ENCODE measurements at regions not wholly inside any gene's neighbourhood (a gene's known extent, or its start where the extent isn't known, plus 50 kb on each side); places are given as distances from the start of the nearest gene placed in this dataset.

DNA sequence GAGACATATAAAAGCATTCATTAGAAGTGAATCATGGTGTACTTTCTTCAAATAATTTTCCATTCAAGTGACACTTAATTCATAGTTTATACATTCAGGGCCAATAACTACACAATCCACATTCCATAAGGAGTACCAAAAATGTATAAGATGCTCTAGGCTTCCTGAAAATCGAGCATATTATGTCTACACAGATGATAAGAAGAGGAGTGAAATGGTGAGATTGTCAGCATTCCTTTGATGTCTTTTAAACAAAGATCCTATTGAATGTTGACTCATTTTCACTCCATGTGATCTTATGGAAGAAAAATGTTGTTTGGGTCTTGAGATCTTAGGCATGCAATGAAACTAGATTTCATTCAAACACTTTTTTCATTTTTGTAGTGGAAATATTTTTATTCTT is 843.2 kb downstream of the KCNA4 start:
- ATAC-seq (0 out of 2 replicates have a peak, but pooled peaks have one; percentile 17), DNase-seq (ENCODE audit: low read depth, low spot score) (peak; percentile 22)
- Histone ChIP-seq H3K27me3 (ENCODE audit: control insufficient read depth, insufficient read depth, low read length) (no peaks in the 10 kb centered on the region), H3K4me3 (ENCODE audit: low read depth in 2 of 2, low read length in 2 of 2) (no peak overlapping the region), H3K4me1 (ENCODE audit: control insufficient read depth, insufficient read depth, low read length) (no peaks in the 10 kb centered on the region), H3K36me3 (ENCODE audit: control insufficient read depth, insufficient read depth, low read length) (no peaks in the 10 kb centered on the region), H3K27ac (ENCODE audit: low read length) (no peak overlapping the region), H3K9me3 (ENCODE audit: control insufficient read depth, insufficient read depth, low read depth, low read length) (no peaks in the 10 kb centered on the region)
- intact Hi-C loops (cut with micrococcal nuclease; ENCODE audit: unreplicated experiment), result no loop called here
- ChIA-PET CTCF (no interaction called here), POLR2A (no interaction called here)
- in situ Hi-C loops (cut with HindIII; ENCODE audit: low pct_unique_long_range_greater_than_20kb, low sequenced_read_pairs), result no loop called here
- TF ChIP-seq, protein P1, sequence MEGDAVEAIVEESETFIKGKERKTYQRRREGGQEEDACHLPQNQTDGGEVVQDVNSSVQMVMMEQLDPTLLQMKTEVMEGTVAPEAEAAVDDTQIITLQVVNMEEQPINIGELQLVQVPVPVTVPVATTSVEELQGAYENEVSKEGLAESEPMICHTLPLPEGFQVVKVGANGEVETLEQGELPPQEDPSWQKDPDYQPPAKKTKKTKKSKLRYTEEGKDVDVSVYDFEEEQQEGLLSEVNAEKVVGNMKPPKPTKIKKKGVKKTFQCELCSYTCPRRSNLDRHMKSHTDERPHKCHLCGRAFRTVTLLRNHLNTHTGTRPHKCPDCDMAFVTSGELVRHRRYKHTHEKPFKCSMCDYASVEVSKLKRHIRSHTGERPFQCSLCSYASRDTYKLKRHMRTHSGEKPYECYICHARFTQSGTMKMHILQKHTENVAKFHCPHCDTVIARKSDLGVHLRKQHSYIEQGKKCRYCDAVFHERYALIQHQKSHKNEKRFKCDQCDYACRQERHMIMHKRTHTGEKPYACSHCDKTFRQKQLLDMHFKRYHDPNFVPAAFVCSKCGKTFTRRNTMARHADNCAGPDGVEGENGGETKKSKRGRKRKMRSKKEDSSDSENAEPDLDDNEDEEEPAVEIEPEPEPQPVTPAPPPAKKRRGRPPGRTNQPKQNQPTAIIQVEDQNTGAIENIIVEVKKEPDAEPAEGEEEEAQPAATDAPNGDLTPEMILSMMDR (IDR thresholded peaks at IDR 0.05), result no peak
- TF ChIP-seq TCF7L2 (IDR thresholded peaks at IDR 0.05; ENCODE audit: low read depth, low read length), result 0 out of 2 replicates have a peak, but pooled peaks have one; percentile 26
- no TSS peak for BruUV-seq (replicated peaks)

DNA sequence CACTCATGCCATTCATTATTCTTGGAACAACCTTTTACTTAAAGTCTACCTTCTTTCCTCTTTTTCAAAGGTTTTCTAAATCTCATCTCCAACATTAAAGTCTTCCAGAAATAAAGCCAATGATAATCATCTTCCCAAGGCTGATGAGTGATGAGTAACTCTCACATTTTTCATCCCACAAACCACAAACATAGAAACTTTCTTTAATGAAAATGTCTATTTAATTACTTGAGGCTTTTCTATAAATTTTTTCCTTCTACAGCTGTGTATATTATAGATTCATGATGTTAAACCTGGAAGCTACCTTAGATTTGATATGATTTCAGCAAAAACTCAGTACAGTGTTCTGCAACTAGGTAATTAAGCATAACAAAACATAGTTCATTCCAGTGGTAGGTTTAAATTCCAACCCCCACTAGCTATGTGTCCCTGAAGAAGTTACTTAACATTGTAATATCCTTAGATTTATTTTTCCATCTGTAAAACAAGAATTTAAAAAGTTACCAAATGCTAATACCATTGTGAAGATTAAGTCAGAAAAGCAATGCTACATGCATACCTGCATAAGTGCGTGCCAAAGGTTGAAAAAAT is 845.4 kb downstream of the KCNA4 start:
- no peak for TF ChIP-seq SIN3A (IDR thresholded peaks at IDR 0.05; ENCODE audit: borderline replicate concordance, insufficient read depth, low read depth, low read length)
- TF ChIP-seq, protein P1 (IDR thresholded peaks at IDR 0.05), result no peak
- no peak for TF ChIP-seq TCF7L2 (IDR thresholded peaks at IDR 0.05; ENCODE audit: low read depth, low read length)
- TF ChIP-seq, protein P2, sequence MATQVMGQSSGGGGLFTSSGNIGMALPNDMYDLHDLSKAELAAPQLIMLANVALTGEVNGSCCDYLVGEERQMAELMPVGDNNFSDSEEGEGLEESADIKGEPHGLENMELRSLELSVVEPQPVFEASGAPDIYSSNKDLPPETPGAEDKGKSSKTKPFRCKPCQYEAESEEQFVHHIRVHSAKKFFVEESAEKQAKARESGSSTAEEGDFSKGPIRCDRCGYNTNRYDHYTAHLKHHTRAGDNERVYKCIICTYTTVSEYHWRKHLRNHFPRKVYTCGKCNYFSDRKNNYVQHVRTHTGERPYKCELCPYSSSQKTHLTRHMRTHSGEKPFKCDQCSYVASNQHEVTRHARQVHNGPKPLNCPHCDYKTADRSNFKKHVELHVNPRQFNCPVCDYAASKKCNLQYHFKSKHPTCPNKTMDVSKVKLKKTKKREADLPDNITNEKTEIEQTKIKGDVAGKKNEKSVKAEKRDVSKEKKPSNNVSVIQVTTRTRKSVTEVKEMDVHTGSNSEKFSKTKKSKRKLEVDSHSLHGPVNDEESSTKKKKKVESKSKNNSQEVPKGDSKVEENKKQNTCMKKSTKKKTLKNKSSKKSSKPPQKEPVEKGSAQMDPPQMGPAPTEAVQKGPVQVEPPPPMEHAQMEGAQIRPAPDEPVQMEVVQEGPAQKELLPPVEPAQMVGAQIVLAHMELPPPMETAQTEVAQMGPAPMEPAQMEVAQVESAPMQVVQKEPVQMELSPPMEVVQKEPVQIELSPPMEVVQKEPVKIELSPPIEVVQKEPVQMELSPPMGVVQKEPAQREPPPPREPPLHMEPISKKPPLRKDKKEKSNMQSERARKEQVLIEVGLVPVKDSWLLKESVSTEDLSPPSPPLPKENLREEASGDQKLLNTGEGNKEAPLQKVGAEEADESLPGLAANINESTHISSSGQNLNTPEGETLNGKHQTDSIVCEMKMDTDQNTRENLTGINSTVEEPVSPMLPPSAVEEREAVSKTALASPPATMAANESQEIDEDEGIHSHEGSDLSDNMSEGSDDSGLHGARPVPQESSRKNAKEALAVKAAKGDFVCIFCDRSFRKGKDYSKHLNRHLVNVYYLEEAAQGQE (IDR thresholded peaks at IDR 0.05; ENCODE audit: insufficient read depth in 1 of 2, low read depth in 2 of 2, low read length in 1 of 2), result no peak
- no peak for TF ChIP-seq POLR2AphosphoS5 (IDR thresholded peaks at IDR 0.05; ENCODE audit: low read depth, low read length)
- ChIA-PET POLR2A (no interaction called here), CTCF (no interaction called here)
- Histone ChIP-seq H3K9me3 (ENCODE audit: control insufficient read depth, insufficient read depth, low read depth, low read length) (no peaks in the 10 kb centered on the region), H3K36me3 (ENCODE audit: control insufficient read depth, insufficient read depth, low read length) (no peaks in the 10 kb centered on the region), H3K4me1 (ENCODE audit: control insufficient read depth, insufficient read depth, low read length) (no peaks in the 10 kb centered on the region), H3K4me3 (ENCODE audit: low read depth in 2 of 2, low read length in 2 of 2) (no peak overlapping the region), H3K27me3 (ENCODE audit: control insufficient read depth, insufficient read depth, low read length) (no peaks in the 10 kb centered on the region), H3K27ac (ENCODE audit: low read length) (no peak overlapping the region)
- ATAC-seq (no peak), DNase-seq (ENCODE audit: low read depth, low spot score) (no peak)
- intact Hi-C loops (cut with micrococcal nuclease; ENCODE audit: unreplicated experiment), result no loop called here
- in situ Hi-C loops (cut with HindIII; ENCODE audit: low pct_unique_long_range_greater_than_20kb, low sequenced_read_pairs), result no loop called here
- BruUV-seq (replicated peaks), result no TSS peak
